ENCODE measurements at regions not wholly inside any gene's neighbourhood (a gene's known extent, or its start where the extent isn't known, plus 50 kb on each side); places are given as distances from the start of the nearest gene placed in this dataset.
"Not testable (repeated sequence)": the region's sequence is repeated elsewhere in the genome, so short reads cannot be mapped to it uniquely, and the experiment has no call there.

DNA sequence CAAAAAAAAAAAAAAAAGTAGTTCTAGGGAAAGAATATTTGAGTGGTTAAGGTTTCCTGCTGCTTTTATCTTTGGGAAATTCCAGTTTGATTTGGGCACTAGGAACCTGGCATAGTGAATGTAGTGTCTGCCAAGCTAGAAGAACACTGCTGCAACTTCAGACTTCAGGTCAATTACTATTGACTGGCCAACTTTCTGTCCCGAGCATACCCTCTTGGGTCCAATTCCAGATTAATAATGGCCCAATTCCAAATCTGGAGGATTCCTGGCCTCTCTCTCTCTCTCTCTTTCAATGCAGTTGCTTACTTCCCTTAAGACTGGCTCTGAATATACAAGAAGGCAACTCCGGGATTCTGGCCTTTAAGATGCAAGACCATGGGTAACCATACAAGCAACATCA, 74.9 kb downstream of the ANKEF1 start:
- peak; percentile 46 for DNase-seq (ENCODE audit: low spot score)

DNA sequence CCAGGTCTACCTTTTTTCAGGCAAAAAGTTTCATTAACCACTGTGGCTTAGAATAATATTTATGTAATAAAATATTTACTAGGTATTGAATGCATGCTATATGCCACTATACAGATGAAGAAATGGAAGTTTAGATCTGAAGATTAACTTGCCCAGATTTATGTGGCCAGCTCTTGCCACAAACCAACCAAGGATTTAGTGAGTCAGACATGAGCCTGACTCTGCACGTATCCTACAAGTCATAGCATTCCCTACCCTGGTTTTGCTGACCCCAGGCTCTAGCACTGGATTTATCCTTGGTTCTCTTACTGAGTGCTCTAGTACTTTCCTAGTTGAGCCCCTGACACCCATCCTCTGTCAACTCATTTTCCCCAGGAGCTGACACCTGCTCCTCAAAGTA, 75.4 kb downstream of the ANKEF1 start:
- DNase-seq (ENCODE audit: low spot score), result no peak

DNA sequence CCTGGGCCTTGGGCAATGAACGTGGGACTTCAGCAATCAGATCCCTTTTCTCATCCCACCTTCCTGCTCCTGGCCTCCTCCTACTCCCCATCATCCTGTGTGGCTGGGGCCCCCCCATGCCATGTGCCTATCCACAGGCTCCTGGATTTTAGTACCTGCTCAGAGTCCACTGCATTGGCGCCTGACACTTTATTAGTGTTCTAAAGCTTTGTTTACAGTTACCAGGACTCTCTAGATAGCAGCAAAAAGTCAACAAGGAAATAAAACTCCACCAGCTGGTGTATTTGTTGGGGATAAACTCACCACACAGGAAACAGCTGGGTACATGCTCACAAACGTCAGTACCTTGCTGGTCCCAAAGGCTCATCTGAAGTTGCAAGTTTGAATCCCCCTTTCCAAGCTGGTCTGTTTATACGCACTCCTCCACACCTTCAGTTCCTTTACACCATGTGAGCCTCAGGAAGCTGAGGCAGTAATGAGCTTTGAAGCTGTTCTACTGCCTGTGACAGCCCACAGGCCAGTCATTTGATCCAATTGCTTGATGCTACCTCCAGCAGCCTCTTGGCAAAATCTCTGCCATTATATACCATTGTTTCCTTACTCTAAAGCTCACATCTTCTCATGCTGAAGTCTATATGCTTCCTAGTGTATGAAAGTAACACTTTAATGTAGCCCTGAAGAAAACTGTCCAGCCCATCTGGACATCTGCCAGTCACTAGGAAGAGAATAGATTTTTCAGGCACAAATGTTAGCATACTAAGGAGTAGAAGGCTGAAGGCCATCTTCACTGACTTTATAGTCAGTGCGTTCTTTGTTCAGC, 76.6 kb downstream of the ANKEF1 start:
- no peak for DNase-seq (ENCODE audit: low spot score)

DNA sequence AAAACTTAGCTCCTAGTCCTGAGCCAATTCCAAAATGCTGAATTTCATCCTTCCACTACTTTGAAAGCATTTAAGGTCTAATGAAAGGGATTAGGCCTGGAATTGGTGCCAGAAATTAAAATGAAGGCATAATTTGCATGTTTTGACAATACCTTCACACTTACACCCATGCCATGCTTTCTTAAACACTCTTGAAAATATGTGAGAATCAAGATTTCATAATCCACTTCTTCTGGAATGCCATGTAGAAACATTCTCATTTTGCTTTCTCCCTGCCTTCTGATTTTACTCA, 77.1 kb downstream of the ANKEF1 start:
- DNase-seq (ENCODE audit: low spot score), result no peak

DNA sequence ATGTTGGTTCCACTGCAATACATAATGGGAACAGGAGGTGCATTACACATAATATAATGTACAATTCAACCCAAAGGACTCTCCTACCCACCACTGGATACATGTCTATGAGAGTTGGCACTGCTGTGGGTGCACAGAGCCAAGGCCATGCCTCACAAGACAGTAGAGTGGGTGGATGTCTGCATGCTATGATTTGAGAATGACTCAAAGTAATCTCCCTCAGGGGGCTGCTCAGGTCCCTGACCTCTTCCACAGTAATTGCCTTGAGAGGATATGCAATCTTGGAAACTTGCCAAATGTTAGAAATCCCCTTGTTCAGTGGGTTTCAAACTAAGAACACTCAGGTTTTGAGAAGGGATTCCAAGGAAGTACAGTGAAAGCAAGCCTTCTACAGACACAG, 79.0 kb downstream of the ANKEF1 start:
- DNase-seq (ENCODE audit: low spot score), result no peak

DNA sequence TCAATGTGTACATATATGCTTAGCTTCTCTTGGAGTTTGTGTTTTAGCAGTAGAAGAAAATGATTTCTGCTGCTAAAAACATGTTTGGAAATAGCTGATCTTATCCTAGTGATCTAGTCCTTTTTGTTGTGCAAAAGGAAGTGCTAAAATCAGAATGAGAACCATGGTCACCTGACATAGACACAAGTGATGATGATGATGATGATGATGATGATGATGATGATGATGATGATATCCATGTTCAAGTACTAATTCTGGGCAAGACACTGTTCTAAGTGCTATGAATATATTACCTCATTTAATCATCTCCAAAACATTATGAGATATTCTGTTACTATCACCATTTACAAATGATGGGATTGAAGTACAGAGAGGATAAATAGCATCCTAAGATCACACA, 79.8 kb downstream of the ANKEF1 start:
- no peak for DNase-seq (ENCODE audit: low spot score)

DNA sequence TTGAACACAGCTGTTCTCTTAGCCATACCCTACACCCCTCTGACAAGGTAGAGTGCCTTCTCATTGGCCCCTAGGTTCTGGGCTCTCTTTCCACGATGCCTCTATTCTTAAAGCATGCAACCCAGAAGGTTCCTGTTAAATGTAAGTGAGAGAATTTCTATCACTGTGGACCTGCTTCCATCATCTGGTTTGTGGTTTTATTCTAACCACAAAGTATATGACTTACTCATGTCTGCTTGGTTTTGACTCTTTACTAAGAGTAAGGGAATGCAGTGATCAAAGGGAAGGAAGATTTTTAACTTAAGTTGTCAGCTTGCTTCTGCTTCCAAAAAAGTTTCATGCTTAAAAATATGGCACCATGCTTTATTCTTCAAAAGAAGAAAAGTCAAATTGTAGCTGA, 80.2 kb downstream of the ANKEF1 start:
- no peak for DNase-seq (ENCODE audit: low spot score)

DNA sequence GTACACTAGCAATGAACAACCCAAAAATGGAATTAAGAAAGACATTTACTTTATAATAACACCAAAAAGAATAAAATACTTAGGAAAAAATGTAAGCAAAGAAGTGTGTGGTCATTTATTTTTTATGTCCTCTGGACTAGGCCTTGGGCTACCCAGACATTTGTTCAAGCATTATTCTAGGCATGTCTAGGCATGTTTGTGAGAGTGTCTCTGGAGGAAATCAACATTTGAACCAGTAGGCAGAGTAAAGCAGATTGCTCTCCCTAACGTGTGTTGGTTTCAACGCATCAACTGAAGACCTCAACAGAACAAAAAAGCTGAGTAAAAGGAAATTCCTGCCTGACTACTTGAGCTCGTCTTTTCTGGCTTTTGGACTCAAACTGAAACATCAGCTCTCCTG, 84.5 kb downstream of the ANKEF1 start:
- DNase-seq (ENCODE audit: low spot score), result no peak

DNA sequence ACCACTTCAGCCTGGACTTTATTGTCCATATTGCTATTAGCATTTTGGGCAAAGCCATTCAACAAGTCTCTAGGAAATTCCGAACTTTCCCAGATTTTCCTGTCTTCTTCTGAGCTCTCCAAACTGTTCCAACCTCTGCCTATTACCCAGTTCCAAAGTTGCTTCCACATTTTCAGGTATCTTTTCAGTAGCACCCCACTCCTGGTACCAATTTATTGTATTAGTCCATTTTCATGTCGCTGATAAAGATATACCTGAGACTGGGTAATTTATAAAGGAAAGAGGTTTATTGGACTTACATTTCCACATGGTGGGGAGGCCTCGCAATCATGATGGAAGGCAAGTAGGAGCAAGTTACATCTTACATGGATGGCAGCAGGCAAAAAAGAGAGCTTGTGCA, 90.1 kb downstream of the ANKEF1 start:
- DNase-seq (ENCODE audit: low spot score), result not testable (repeated sequence)

DNA sequence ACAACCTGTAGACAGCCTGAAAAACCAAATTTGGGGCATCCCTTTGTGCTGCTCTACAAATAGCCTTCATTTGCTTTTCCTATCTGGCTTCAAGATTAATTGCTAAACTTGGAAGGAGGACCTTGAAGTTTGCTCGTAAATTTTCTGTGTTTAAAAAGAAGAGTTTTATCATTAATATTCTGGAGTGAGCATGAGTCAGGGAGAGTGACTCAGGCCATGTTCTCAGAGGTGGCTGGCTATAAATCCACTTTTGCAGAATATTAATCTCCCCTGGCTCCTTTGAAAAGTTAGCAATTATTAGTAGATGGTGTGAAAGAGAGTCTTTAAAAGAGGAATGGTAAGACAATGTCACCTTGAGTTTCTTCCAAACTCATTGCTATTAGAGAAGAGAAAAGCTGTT, 91.0 kb downstream of the ANKEF1 start:
- DNase-seq (ENCODE audit: low spot score), result no peak

DNA sequence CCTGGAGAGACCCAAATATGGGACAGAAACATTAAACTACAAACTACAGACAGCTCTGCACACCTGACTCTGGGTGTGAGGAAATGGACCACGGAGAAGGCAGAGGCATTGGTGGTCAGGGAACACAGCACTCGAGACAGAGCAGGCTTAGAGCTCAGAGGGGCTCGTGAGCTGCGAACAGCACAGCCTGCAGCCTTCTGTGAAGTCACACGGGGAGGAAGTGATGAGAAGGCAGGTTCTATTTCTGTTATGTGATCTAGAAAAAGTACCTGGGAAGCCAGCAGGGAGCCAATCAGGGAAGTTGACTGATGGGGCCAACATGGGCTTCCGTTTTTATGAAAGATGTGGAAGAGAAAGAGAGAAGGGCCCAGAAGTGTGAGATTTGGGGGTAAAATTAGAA, 88.9 kb upstream of the SNAP25 start:
- no peak for DNase-seq (ENCODE audit: low spot score)

DNA sequence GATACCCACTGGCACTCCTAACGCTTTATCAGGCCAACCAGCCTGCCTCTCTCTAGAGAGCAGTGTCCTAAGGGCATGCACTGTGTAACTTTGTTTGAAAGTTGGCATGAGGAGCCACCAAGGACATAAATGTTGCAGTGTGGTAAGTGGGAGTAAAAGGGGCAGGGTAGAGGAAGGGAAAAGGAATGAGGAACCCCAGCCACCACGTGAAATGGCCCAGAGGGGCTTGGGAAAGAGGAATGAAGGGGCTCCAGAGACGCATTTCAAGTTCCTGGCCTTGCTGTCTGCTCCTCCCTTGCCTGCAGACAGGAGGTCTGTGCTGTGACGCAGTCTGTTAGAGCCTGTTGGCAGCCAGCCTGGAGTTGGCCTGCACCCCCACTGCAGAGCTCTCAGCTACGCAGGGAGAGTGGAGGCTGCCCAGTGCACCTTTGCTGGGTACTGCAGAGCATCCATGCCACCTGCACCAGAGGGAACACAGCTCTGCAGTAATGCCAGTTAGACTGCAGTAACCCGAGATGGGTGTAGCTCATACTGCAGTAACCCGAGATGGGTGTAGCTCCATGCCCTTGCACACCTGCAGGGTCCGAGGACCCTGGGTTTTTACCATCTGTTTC, 86.8 kb upstream of the SNAP25 start:
- no peak for DNase-seq (ENCODE audit: low spot score)

DNA sequence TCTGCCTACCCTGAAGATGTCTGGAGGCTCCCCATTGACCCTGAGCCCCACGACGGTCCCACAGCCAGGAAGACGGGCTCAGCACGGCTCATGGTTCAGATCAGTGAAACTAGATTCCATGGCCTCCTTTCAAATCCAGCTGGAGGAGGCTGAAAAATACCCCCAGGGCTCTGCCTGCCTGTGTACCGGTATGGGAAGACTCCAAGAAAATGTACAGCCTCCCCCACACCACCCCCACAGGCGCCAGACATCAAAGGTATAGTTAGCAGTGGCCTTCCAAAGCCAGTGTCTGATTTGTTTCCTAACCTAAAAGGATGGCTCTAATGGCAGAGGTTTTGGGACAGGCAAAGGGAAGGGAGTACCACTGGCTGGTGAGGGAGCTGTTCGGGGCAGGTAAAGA, 86.2 kb upstream of the SNAP25 start:
- no peak for DNase-seq (ENCODE audit: low spot score)

DNA sequence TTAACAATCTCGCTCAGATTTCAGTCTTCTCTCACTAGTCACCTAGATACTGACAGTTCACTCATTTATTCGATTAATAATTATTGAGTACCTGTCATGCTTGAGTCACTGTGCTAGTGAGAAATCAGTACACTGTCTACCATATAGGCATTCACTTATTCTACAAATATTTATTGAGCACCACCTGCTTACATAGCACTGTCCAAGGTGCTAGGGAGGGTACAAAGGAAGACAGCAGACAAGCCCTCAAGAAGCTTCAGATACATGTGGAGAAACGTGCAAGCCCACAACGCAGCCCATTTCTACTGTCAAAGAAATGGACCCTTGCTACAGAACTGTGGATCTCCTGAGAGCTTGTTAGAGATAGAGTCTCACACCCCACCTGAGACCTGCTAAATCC, 85.1 kb upstream of the SNAP25 start:
- DNase-seq (ENCODE audit: low spot score), result no peak

DNA sequence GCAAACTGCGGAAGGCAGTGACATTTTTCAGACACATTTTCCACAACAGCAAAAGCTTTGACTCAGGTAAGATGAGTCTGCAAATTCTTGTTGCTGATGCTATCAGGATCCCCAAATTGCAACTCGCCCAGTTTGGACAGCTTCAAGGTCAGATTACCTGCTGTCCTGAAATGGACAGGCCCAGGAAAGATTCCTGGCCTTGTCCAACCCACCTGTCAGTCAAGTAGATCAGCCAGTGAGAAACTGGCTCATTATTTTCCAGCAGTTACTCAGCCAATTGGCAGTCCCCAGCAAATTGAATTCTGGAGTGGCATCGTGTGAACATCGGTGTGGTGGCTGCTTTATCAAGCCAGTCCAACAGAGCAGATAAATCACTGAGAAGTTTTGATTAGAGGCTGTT, 84.5 kb upstream of the SNAP25 start:
- DNase-seq (ENCODE audit: low spot score), result no peak

DNA sequence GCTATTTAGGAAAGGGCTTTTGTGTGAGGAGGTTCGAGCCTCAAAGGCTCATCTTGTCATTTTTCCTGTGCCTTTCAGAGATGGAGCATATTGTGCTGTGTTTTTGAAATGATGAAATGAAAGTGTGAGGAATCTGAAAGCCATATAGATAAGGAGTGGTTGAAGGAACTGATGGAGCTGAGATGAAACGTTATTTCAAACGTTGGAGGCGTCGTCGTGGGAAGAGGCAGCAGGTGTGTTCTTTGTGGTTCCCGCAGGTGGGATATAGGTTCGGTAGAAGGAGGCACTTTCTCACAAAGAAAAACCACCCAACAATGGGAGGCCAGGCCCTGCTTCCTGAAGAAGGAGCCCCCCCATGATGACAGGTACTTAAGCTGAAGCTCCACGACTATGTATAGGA, 83.2 kb upstream of the SNAP25 start:
- DNase-seq (ENCODE audit: low spot score), result no peak

DNA sequence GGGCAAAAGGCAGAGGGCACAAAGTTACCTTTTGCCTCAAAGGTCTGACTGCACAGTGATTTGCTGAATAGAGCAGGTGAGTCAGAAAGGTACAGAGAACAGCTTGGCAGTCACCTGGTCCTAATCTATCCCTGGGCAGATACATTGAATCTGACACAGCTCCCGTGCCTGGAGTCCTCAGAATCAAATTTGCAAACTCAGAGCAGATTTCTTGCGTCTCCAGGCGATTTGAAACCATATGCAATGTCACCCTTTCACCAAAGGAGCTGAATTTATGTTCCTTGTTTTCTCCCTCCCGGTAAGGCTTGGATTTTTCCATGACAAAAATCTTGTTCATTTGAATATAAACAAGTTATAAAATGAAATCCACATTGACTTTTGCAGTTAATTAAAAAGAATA, 81.6 kb upstream of the SNAP25 start:
- no peak for DNase-seq (ENCODE audit: low spot score)

DNA sequence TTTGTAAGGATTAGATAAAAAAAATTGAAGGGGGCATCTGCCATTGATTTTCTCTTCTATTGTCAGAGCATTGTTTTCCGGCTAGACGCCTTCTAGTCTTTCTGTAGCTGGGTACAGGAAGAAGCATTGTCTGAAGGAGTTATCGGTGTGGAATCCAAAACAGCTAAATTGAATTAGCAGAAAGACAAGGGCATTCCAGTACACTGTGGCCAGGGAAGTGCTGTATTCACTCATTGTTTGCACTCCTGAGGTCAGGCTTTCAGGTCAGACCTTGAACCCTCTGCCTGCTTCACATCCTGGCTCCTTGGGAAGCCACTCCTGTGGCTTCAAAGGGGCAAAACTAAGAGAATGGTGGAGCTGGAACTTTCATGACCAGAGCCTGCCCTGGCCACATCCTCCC, 81.1 kb upstream of the SNAP25 start:
- no peak for DNase-seq (ENCODE audit: low spot score)

DNA sequence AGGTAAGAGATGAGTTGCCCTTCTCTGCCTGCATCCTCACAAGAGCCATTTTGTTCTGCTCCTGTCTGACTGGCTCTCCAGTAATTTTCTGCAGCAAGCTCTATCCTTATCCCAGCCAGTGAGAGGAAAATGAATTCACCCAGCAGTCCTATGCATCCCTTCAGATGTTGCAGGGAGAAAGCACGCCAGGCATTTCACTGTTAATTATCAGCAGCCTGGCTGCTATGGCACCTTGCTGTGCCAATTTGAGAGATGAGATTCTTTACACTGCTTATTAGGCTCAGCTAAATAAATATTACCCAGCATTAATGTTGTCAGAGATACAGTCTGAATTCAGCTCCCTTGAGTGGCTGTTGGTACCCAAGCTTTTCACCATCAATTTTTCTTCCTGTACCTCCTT, 61.1 kb upstream of the SNAP25 start:
- DNase-seq (ENCODE audit: low spot score), result no peak

DNA sequence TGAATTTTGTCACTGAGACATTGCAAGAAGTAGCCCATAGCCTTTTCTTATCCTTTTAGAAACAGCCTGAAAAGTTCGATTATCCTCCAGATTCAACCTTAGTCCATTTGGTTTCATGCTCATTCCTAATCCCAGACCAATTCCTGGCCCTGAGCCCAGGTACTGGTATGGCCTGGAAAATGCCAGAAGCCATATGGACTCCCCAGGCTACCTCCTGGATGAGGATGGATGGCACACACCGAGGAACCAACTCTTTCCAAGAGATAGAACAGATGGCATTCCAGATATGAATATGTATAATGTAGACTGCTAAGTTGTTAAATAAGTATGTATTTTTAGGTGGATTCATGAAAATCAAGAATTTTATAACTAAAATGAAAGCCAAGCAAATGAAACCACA, 51.6 kb upstream of the SNAP25 start:
- DNase-seq (ENCODE audit: low spot score), result no peak

DNA sequence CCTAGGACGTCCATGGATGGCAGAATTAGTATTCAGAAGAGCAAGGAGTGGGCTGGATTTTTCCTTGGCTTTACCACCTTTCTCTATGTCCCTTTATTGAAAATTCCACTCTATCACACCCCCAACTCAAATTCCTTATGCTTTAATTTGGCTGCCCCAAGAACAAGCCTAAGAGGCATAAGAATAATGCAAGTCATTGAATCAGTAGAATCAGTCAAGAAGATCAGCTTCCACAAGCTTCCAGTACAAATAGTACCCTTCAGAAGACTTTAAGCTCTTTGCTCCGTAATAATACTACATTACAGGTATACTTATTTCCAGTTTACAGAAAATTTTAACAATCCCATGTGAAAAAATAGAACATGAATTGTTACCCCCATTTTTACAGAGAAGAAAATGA, 51.0 kb upstream of the SNAP25 start:
- DNase-seq (ENCODE audit: low spot score), result no peak

All from putamen (tissue), 1 donor.